Posterior cingulate gyrus (tissue), 11 donors: ENCODE measurements at regions not wholly inside any gene's neighbourhood (a gene's known extent, or its start where the extent isn't known, plus 50 kb on each side); places are given as distances from the start of the nearest gene placed in this dataset.
A peak's percentile ranks its signal among the peaks of the same experiment; 100 is the strongest.
"Not testable (repeated sequence)": the region's sequence is repeated elsewhere in the genome, so short reads cannot be mapped to it uniquely, and the experiment has no call there.

Experiments
- DNase-seq, 10 donors: peaks; one replicate each; pipeline versions ENCODE4 v3.0.0 to v3.0.0-alpha.2; 2020 to 2021; ENCODE audit warnings: mixed read lengths in 3 of 10
- intact Hi-C: fragments of 100-400 bp; cut with DNase I; formaldehyde crosslinking; loops from one replicate; pipeline ENCODE4 v1.15.1; 2023

GRCh38 chr17:22229821-22230220 is 537.5 kb downstream of the KCNJ18 start:
- DNase-seq, intact Hi-C loops: not testable (repeated sequence)

DNA sequence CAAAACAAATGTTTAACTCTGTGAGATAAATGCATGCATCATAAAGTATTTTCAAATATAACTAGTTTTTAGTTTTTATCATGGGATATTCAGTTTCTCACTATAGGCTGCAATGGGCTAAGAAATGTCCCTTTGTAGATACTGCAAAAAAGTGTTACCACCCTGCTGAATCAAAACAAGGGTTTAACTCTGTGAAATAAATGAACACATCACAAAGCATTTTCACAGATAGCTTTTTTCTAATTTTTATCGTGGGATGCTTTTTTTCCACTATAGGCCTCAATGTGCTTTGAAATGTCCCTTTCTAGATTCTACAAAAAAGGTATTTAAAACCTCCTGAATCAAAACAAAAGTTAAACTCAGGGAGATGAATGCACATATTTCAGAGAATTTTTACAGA is 541.1 kb downstream of the KCNJ18 start:
- intact Hi-C loops, result no loop called here
- DNase-seq, result no peak

DNA sequence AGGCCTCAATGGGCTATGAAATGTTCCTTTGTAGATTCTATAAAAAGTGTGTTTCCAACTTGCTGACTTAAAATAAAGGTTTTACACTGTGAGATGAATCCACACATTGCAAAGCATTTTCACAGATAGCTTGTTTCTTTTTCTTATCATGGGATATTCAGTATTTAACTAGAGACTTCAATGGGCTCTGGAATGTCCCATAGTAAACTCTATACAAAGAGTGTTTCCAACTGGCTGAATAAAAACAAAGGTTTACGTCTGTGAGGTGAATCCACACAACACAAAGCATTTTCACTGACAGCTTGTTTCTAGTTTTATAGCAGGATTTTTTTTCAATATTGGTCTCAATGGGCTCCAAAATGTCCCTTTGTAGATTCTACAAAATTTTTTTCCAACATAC is 550.1 kb downstream of the KCNJ18 start:
- intact Hi-C loops, result no loop called here

GRCh38 chr17:22251498-22251897 is 559.2 kb downstream of the KCNJ18 start:
- DNase-seq, result no peak
- intact Hi-C loops, result no loop called here

More for the DNA sequence above, 550.1 kb downstream of the KCNJ18 start:
- DNase-seq, result no peak

DNA sequence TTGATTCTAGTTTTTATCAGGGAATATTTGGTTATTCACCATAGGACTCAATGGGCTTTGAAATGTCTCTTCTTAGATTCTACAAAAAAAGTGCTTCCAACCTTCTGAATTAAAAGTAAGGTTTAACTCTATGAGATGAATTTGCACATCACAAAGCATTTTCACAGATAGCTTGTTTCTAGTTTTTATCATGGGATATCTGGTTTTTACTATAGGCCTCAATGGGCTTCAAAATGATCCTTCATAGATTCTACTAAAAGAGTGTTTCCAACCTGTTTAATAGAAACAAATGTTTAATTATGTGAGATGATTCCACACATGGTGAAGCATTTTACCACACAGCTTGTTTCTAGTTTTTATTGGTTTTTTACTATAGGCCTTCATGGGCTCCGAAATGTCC is 560.7 kb downstream of the KCNJ18 start:
- intact Hi-C loops, result no loop called here
- DNase-seq, result no peak

- peak in 1 of 10 donors; percentile 53 for DNase-seq
Observed at GRCh38 chr17:22265807-22266206, 573.5 kb downstream of the KCNJ18 start.

DNA sequence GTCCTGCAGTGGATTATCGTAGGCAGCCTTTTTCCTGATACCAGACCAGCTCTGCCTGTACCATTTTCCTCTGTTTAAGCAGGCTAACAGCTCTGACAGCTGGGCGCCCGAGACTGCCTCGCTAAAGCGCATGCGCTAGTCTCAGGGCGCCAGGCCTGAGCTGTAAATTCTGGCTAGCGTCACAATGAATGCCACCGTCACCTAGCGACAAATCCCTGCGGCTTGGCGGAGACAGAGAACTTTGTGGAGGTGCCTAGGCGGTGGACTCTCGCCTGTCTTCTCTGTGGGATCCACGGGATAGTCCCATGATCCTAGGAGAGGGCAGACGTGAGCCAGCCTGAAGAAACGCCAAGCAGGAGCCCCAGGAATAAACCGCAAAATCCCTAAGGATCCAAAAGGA is 573.9 kb downstream of the KCNJ18 start:
- peak in 1 of 10 donors; percentile 59 for DNase-seq
- intact Hi-C loops, result no loop called here

More at GRCh38 chr17:22265807-22266206, 573.5 kb downstream of the KCNJ18 start:
- intact Hi-C loops, result no loop called here

DNA sequence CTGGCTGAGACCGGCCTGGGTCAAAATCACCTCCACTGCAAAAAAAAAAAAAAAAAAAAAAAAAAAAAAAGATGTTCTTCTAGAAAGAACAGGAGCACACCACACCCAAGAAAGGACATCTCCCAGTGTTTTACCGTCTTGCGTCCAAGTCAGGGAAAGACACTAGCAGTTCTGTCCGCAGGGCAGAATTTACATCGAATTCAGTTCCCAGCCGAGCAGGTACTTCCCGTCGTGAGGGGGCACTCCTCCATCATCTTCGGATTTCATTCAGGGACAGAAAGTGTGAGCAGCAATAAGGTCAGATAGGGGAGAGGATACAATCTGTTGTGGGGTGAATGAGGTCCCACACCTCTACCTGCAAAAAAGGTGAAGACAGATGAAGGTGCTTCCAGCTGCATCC is 574.7 kb downstream of the KCNJ18 start:
- intact Hi-C loops, result no loop called here
- DNase-seq, result no peak

DNA sequence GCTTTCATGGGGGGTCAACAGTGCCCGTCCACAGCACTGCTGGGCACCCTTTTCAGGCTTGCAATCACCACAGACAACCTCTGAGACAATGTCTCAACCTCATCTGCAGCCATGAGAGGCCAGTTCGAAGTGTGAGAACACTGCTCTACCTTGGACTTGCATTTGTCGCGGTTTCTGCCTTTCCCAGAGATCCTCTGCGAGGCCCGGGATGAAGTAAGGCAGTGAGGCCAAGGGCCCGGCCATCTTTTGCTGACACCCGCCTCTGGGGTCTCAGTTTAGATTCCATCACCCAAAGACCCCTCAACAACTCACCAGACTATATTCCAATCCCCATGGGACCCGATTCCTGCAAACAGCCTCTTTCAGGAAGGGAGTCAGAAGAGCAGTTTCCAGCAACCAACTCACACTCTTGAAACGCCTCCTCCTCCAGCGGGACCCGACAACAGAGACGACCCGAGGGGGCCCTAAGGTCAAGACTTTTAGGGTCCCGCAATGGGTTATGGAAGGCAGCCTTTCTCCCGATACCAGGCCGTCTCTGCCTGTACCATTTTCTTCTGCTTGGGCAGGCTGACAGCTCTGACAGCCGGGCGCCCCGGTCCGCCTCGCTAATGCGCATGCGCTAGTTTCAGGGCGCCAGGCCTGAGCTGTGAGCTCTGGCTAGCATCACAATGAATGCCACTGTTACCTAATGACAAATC is 576.0 kb downstream of the KCNJ18 start:
- peak in 1 of 10 donors; percentile 57 for DNase-seq
- intact Hi-C loops, result no loop called here

- intact Hi-C loops, result no loop called here
- DNase-seq, result peak in 1 of 10 donors; percentile 52
Observed at GRCh38 chr17:22268912-22269220, 576.5 kb downstream of the KCNJ18 start.

DNA sequence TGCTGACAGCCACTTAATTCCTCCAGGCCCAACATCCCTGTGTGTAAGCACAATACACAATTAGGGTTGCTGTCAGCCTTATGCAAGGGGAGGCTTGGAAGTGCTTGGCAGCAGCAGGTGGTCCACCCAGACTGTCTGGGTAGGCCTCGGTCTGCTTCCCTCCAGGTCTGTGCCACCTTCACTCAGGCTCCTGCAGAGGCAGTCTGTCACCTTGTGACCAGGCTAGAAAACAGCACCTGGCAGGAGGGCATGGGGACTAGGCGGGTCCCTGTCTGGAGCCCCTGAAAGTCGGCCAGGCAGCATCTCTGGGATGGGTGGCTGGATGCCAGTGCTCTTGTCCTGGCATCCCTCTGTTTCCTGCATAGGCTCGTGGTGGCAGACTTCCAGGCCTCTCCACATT is 578.1 kb downstream of the KCNJ18 start:
- DNase-seq, result peak in 1 of 10 donors; percentile 4
- intact Hi-C loops, result no loop called here

GRCh38 chr17:22270809-22271208 is 578.5 kb downstream of the KCNJ18 start:
- peak in 1 of 10 donors; percentile 8 for DNase-seq
- intact Hi-C loops, result not testable (repeated sequence)

- intact Hi-C loops, result no loop called here
- DNase-seq, result peak in 1 of 10 donors; percentile 61
Observed at GRCh38 chr17:22272363-22273146, 580.2 kb downstream of the KCNJ18 start.

DNA sequence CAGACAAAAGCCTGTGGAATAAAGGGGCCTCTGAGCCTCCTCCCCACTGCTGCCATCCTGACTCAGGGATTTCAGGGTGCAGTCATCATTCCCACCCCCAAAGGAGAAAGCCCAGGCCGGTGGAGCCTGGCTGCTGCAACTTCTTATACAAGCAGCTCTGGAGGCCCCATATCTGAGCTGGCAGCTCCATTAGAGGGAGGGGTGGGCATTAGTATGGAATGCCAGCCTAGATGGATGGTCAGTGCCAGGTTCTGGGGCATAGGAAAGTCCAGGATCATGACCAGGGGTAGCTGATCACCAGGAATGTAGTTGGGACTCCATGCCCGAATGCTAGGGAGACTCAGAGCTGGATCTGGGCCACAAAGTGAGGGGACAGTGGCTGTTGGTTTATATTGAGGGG is 581.0 kb downstream of the KCNJ18 start:
- DNase-seq, result no peak
- intact Hi-C loops, result no loop called here

- intact Hi-C loops, result no loop called here
- peak in 1 of 10 donors; percentile 48 for DNase-seq
Observed at GRCh38 chr17:22277595-22277994, 585.3 kb downstream of the KCNJ18 start.

DNA sequence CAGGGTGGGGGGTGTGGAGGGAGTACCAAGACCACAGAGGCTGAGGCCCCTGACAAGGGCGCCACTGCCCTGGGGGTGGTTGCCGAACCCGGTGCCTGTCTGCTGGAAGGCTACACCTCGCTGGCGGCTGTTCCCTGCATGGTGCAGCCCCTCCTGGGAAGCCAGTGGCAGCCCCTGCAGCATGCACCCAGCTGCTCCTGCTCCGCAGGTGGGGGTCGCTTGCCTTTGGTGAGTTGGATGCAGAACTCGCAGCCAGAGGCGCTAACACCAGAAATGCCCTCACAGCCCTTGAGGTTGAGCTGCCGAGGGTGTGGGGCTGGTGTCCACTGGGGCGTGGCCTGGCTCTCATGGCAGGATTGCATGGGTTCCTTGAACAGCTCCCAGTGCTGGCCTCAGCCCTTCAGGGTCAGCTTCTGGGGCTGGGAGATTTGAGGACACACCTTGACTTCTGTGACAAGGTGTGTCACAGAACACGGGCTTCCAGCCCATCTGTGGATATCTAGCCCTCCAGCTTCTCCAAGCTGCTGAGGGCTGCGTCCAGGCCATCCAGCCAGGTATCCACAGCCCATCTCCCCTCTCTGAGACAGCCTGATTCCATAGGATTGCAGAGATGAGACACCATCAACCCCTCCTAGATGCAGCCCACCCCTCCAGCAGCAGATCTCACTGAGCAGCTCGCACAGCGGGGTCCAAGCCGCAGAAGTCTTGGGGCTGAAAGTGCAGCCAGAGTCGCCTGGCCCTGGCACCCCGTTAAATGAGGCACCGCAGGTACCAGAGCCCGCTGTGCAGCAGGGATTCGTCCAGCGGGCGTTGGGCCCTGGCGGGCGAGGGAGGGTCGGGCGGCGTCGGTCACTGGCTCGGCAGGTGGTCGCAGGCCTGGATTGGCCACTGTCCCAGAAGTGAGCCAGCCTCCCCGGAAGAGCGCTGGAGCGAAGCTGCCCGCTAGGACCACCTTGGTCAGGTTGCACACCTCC is 586.3 kb downstream of the KCNJ18 start:
- DNase-seq, result peak in 2 of 10 donors; percentile 9 to 77
- intact Hi-C loops, result no loop called here

- intact Hi-C loops, result no loop called here
- peak in 1 of 10 donors; percentile 80 for DNase-seq
Observed at GRCh38 chr17:22286337-22287041, 594.2 kb downstream of the KCNJ18 start.

- DNase-seq, result peak in 1 of 10 donors; percentile 66
- intact Hi-C loops, result not testable (repeated sequence)
Observed at GRCh38 chr17:22298484-22298951, 606.2 kb downstream of the KCNJ18 start.

DNA sequence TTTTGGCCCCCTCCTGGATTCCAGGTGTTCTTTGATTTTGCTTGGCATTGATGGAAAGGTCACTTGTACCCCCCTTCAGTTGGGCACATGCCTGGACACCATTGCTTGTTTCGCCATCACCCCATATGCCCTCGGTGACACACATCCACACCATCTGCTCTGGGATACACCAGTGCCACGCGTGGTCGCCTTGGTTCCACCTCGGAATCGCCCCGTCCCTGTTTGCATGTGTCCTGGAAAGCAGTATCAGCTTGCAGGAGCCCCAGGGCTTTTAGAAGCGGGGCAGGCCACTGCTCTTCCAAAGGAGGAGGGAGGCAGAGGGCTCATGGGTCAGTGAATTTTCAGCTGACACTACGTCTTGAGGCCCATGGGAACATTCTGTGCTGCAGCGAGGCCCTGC is 607.9 kb downstream of the KCNJ18 start:
- peak in 1 of 10 donors; percentile 77 for DNase-seq

More for the DNA sequence above, 607.9 kb downstream of the KCNJ18 start:
- intact Hi-C loops, result no loop called here
